Pancreas (tissue), 10 donors: ENCODE measurements at regions not wholly inside any gene's neighbourhood (a gene's known extent, or its start where the extent isn't known, plus 50 kb on each side); places are given as distances from the start of the nearest gene placed in this dataset.

Experiments
- ATAC-seq, 4 donors: fragments of 200-7000 bp; cut with Tn5 transposase; one replicate each; pipeline versions ENCODE4 v1.8.0 to v1.9.1; 2020; ENCODE audit warnings: mild to moderate bottlenecking in 4 of 4, moderate library complexity in 4 of 4
- DNase-seq, 6 donors: peaks; one replicate each; pipeline ENCODE4 v3.0.0-alpha.2; 2020
- FAIRE-seq: peaks from 2 replicates; lab custom pipeline; 2012; peaks lifted over from hg19 to GRCh38; lab: Jason Lieb, UNC
- H3K27ac ChIP-seq, 4 donors: fragments of 200-600 bp; sonication (generic); 1 replicate in 3 of 4; 2 replicates in 1 of 4; pipeline versions ENCODE4 v1.5.0 to v1.8.0; 2020
- H3K27me3 ChIP-seq, 4 donors: fragments of 200-600 bp; one replicate each; pipeline ENCODE4 v1.8.0; 2021
- H3K36me3 ChIP-seq, 3 donors: fragments of 200-600 bp; sonication (generic) in 1 of 3; one replicate each; pipeline versions ENCODE4 v1.5.0 to v1.8.0; 2020 to 2021
- H3K4me1 ChIP-seq, 3 donors: fragments of 200-600 bp; one replicate each; pipeline ENCODE4 v1.8.0; 2021
- H3K4me3 ChIP-seq, 4 donors: fragments of 200-600 bp; sonication (generic) in 2 of 4; one replicate each; pipeline versions ENCODE4 v1.5.0 to v1.8.0; 2020 to 2021
- H3K9me3 ChIP-seq, 4 donors: fragments of 200-600 bp; one replicate each; pipeline ENCODE4 v1.8.0; 2021
- CTCF ChIP-seq, 4 donors: fragments of 200-600 bp; sonication (generic) in 3 of 4; IDR thresholded peaks; one replicate each; pipeline versions ENCODE4 v1.5.0 to v1.8.0; 2021; ENCODE audit warnings: antibody characterized with exemption in 4 of 4
- WGBS, 2 donors: extraction: QIAGEN DNeasy Blood & Tissue Kit; methylation state at CpG; one replicate each; pipeline ENCODE4 v1.1.7; 2013; 5-methylcytosine and 5-hydroxymethylcytosine counted together
- intact Hi-C, 3 donors: fragments of 100-400 bp; cut with DNase I; formaldehyde crosslinking; loops; one replicate each; pipeline versions ENCODE4 v1.11.1 to v1.14.2; 2022
- donor health status: healthy with polysubstance abuse.
- donor health status: DM: no; HTN: no; CAD: no; lungs with moderate emphysema.
- donor health status: DM: no; HTN: no; CAD: no.
- donor health status: control.
- donor health status: control.
- donor health status: Bipolar disorder and iron deficiency.
- donor health status: DM: yes; HTN: yes; CAD: no.
- donor health status: DM: no; HTN: no; CAD: no.
- donor health status: DM: no; HTN: no; CAD: no.
- donor health status: DM: yes; HTN: yes; CAD: no.

- H3K4me1 ChIP-seq, result peaks cover 19 to 37% (median 20%) of the 10 kb centered on the region in 3 donors
- TF ChIP-seq CTCF (IDR thresholded peaks at IDR 0.05), result no peak
- ATAC-seq, result no peak
- intact Hi-C loops, result no loop called here
- no peaks in the 10 kb centered on the region for H3K9me3 ChIP-seq
- no peak overlapping the region for H3K4me3 ChIP-seq
- DNase-seq, result no peak
- no peak for FAIRE-seq
- no peaks in the 10 kb centered on the region for H3K36me3 ChIP-seq
- no peaks in the 10 kb centered on the region for H3K27me3 ChIP-seq
- H3K27ac ChIP-seq, result no peak overlapping the region
Measured at GRCh38 chr2:67799886-67800285, 262.9 kb downstream of the C1D start.

DNA sequence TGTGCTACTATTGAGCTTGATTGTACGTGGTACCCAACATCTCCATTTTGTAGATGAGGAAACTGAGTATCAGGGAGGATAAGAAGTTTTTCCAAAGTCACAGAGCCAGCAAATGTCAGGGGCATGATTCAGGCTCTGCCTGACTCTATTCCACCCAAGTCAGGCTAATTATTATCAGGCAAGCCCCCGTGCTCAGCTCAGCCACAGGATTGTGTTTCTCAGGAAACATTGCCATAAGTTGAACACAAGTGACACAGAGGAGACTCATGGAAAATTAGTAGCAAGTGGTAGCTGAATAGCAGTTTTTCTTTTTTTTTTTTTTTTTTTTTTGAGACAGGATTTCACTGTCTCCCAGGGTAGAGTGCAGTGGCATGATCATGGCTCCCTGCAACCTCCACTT lies 260.5 kb downstream of the C1D start:
- Histone ChIP-seq H3K27ac (no peak overlapping the region), H3K36me3 (no peaks in the 10 kb centered on the region), H3K27me3 (no peaks in the 10 kb centered on the region), H3K4me3 (no peak overlapping the region), H3K9me3 (no peaks in the 10 kb centered on the region), H3K4me1 (peaks cover 15 to 25% (median 24%) of the 10 kb centered on the region in 3 donors)
- TF ChIP-seq CTCF (IDR thresholded peaks at IDR 0.05), result no peak
- 44 to 54% methylated on average over 2 of the region's 2 CpGs for WGBS, 2 donors
- DNase-seq, result no peak
- no peak for FAIRE-seq
- ATAC-seq, result no peak
- intact Hi-C loops, result no loop called here

- TF ChIP-seq CTCF (IDR thresholded peaks at IDR 0.05), result no peak
- no peak for FAIRE-seq
- DNase-seq, result no peak
- H3K36me3 ChIP-seq, result no peaks in the 10 kb centered on the region
- no peak overlapping the region for H3K27ac ChIP-seq
- intact Hi-C loops, result no loop called here
- peaks cover 0 to under 1% (median 0%) of the 10 kb centered on the region in 4 donors for H3K9me3 ChIP-seq
- H3K4me3 ChIP-seq, result no peak overlapping the region
- ATAC-seq, result no peak
- WGBS, 2 donors, result 47 to 70% methylated on average over 2 of the region's 2 CpGs
- no peaks in the 10 kb centered on the region for H3K27me3 ChIP-seq
- H3K4me1 ChIP-seq, result peaks cover 10 to 24% (median 20%) of the 10 kb centered on the region in 3 donors
Measured at GRCh38 chr2:67802824-67803223, 260.0 kb downstream of the C1D start.

DNA sequence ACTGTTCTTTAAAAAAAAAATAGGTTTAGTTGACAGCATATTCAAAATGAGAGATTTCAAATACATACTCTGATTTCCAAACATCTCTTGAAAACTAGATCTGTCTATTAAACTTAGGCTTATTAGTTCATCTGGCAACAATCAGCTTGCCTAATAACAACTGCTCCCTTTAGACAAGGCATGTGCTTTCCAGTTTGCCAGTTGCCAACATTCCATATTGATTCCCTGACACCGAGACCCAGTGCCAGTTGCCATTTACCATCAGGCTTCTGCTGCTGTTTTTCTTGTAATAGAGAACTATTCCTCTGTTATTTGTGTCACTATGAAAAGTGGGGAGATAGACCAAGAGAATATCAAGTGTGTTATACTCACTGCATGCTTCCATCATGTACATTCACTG lies 256.0 kb downstream of the C1D start:
- intact Hi-C loops, result no loop called here
- H3K27me3 ChIP-seq, result no peaks in the 10 kb centered on the region
- no peak for TF ChIP-seq CTCF (IDR thresholded peaks at IDR 0.05)
- peak in 3 of 4 donors; percentile 54 to 81 (median 71) for ATAC-seq
- FAIRE-seq, result no peak
- H3K4me1 ChIP-seq, result peaks cover 0 to 6% (median 4%) of the 10 kb centered on the region in 3 donors
- no peak overlapping the region for H3K4me3 ChIP-seq
- H3K9me3 ChIP-seq, result peaks cover 0 to 3% (median 0%) of the 10 kb centered on the region in 4 donors
- no peaks in the 10 kb centered on the region for H3K36me3 ChIP-seq
- DNase-seq, result no peak
- 12 to 17% methylated on average over 1 of the region's 1 CpG for WGBS, 2 donors
- no peak overlapping the region for H3K27ac ChIP-seq

GRCh38 chr2:67808112-67808511 lies 254.7 kb downstream of the C1D start:
- intact Hi-C loops, result no loop called here
- no peaks in the 10 kb centered on the region for H3K27me3 ChIP-seq
- FAIRE-seq, result no peak
- no peak overlapping the region for H3K27ac ChIP-seq
- no peak for TF ChIP-seq CTCF (IDR thresholded peaks at IDR 0.05)
- peaks cover 0 to 6% (median 4%) of the 10 kb centered on the region in 3 donors for H3K4me1 ChIP-seq
- no peak overlapping the region for H3K4me3 ChIP-seq
- ATAC-seq, result no peak
- no peaks in the 10 kb centered on the region for H3K36me3 ChIP-seq
- no peak for DNase-seq
- H3K9me3 ChIP-seq, result peaks cover 0 to 3% (median 0%) of the 10 kb centered on the region in 4 donors
